AG04450 (cell line): ENCODE measurements at regions not wholly inside any gene's neighbourhood (a gene's known extent, or its start where the extent isn't known, plus 50 kb on each side); places are given as distances from the start of the nearest gene placed in this dataset.

Experiments
- CTCF ChIA-PET: fragments of 300-600, 350-600 bp; formaldehyde crosslinking; extraction: SDS; loops from one replicate; lab custom pipeline; 2022; ENCODE audit warnings: antibody characterized with exemption, inconsistent platforms; lab: Charles Lee
- POLR2A ChIA-PET: fragments of 350-600 bp; formaldehyde crosslinking; extraction: SDS; loops from one replicate; lab custom pipeline; 2021; ENCODE audit warnings: antibody characterized with exemption, inconsistent platforms; lab: Yijun Ruan, JAX
- DNase-seq: peaks from one replicate; pipeline ENCODE4 v3.0.0-alpha.2; 2011; ENCODE audit warnings: low read depth, low spot score
- H3K27ac ChIP-seq: one replicate; pipeline ENCODE4 v1.5.1; 2012; ENCODE audit warnings: low read depth, low read length, control low read depth
- H3K27me3 ChIP-seq: one replicate; pipeline ENCODE4 v1.6.0; 2012; ENCODE audit warnings: low read length; ENCODE audit not compliant: control insufficient read depth, insufficient read depth
- H3K4me3 ChIP-seq: 2 replicates; pipeline ENCODE4 v1.5.1; 2011; ENCODE audit warnings: mild to moderate bottlenecking, low read depth, low read length, control low read depth
- H3K9me3 ChIP-seq: 2 replicates; pipeline ENCODE4 v1.5.1; 2012; ENCODE audit warnings: low read length; ENCODE audit not compliant: control insufficient read depth, insufficient read depth
- TF ChIP-seq, protein P1 (sequence below): IDR thresholded peaks from 2 replicates; pipeline ENCODE4 v1.5.1; 2011; ENCODE audit warnings: low read depth, low read length, control low read depth, inconsistent platforms

DNA sequence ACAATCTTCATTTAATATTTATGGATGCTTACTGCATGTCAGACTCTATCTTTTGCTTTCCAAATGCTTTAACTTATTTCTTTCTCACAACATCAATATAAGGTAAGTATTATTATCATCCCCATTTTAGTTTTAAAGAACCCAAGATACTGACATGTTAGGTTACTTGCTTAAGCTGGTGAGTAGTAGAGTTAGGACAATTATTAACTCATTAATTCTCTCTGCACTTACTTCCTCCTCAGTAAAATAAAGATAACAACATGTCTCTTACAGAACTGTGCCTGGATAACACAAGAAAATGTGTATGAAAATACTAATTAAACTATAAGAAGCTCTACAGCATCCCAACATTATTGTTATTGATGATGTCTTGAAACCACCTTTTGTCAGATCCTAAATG is 359.1 kb upstream of the CHST9 start:
- CTCF ChIA-PET = no interaction called here
- H3K27ac ChIP-seq = no peak overlapping the region
- H3K4me3 ChIP-seq = no peak overlapping the region
- H3K9me3 ChIP-seq = peaks cover 2% of the 10 kb centered on the region; the same call in 1 of the 2 replicates
- TF ChIP-seq, protein P1, sequence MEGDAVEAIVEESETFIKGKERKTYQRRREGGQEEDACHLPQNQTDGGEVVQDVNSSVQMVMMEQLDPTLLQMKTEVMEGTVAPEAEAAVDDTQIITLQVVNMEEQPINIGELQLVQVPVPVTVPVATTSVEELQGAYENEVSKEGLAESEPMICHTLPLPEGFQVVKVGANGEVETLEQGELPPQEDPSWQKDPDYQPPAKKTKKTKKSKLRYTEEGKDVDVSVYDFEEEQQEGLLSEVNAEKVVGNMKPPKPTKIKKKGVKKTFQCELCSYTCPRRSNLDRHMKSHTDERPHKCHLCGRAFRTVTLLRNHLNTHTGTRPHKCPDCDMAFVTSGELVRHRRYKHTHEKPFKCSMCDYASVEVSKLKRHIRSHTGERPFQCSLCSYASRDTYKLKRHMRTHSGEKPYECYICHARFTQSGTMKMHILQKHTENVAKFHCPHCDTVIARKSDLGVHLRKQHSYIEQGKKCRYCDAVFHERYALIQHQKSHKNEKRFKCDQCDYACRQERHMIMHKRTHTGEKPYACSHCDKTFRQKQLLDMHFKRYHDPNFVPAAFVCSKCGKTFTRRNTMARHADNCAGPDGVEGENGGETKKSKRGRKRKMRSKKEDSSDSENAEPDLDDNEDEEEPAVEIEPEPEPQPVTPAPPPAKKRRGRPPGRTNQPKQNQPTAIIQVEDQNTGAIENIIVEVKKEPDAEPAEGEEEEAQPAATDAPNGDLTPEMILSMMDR = no peak
- no peak for DNase-seq
- POLR2A ChIA-PET = no interaction called here
- H3K27me3 ChIP-seq = no peaks in the 10 kb centered on the region

DNA sequence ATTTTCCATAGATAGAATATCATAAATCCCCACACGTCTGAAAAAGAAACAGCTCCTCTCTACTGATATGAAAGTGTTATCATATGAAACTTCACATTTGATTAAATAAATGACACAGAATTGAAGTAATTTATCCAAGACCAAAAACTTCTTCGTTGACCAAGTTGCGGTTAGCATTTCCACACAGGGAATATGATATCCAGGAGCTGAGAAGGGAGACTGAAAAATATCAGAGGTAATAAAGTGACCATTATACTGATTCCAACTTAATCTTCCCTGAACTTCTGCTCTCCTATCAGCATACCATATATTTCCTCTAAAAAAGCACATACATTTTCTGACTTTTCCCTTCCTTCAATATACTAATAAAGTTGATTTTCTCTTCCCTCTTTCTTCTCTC is 356.2 kb upstream of the CHST9 start:
- H3K9me3 ChIP-seq = peaks cover 2% of the 10 kb centered on the region; the same call in 1 of the 2 replicates
- TF ChIP-seq, protein P1 = no peak
- POLR2A ChIA-PET = no interaction called here
- no peaks in the 10 kb centered on the region for H3K27me3 ChIP-seq
- no peak for DNase-seq
- CTCF ChIA-PET = no interaction called here
- no peak overlapping the region for H3K27ac ChIP-seq
- no peak overlapping the region for H3K4me3 ChIP-seq

DNA sequence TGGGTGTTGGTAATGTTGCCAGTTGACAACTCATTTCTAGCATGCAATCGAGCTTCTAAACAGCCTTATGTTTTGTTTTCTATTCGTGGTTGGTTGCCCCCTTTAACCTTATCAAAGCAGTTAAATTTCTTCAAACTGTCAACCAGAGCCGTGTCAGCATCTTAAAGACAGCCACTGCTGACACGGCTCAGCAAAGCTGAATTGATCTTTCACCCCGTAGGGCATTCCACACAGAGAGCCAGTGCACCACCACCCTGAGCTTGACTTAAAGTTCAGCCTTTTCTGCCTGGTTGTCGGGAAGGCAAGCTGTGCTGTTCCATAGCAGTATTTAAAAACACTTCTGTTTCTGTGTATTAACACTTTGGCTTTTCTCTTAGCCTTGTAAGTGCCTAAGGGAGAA is 355.0 kb upstream of the CHST9 start:
- Histone ChIP-seq H3K27me3 (no peaks in the 10 kb centered on the region), H3K27ac (no peak overlapping the region), H3K4me3 (no peak overlapping the region), H3K9me3 (peaks cover 2% of the 10 kb centered on the region; the same call in 1 of the 2 replicates)
- CTCF ChIA-PET = no interaction called here
- POLR2A ChIA-PET = no interaction called here
- TF ChIP-seq, protein P1 = no peak
- no peak for DNase-seq

DNA sequence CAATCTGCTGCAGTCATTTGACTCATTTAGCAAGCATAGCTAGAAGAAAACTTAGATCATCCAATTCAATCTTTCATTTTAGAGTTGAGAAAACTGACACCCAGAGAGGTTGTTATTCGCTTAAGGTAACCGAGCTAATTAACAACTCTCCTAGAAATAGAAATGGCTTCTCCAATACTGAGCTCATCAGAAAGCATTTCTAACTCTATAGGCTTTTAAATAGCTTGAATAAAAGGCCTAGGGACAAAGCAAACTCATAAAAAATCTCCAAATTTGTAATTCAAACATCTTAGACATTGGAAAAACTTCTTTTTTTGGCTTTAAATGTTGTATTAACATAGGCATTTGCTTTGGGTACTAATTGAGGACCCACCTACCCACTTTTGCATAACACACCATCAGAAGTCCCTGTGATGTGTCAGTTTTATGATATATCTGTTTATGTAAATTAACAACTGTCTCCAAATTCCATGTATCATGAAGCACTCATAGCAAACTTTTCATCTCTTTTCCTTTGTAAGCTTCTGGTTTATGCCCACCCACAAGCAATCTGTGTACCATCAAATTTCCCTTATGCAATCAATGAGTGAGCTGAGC is 343.9 kb upstream of the CHST9 start:
- H3K4me3 ChIP-seq = no peak overlapping the region
- no peak overlapping the region for H3K27ac ChIP-seq
- no peaks in the 10 kb centered on the region for H3K27me3 ChIP-seq
- CTCF ChIA-PET = no interaction called here
- no peak for DNase-seq
- peaks cover 8% of the 10 kb centered on the region for H3K9me3 ChIP-seq
- POLR2A ChIA-PET = no interaction called here
- TF ChIP-seq, protein P1 = no peak

DNA sequence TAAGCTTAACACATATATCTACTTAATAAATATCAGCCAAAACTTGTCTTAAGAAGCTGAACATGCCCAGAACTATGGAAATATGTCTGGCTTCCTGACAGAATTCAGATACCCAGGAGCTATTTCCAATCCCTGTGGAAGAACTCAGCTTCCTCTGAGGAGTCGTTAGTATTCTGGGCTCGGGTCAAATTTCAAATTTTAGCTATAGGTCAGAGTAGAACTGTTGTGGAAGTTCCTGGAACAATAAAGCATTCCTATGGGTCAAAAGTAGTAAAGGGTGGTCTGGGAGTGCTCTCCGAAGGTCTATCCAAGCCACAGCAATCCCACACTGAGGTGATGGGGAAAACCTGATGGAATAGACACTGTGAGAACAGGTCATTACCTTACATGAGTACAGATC is 342.7 kb upstream of the CHST9 start:
- no peak overlapping the region for H3K4me3 ChIP-seq
- H3K27ac ChIP-seq = no peak overlapping the region
- DNase-seq = no peak
- TF ChIP-seq, protein P1 = no peak
- ChIA-PET CTCF (no interaction called here), POLR2A (no interaction called here)
- peaks cover 2% of the 10 kb centered on the region; the same call in 1 of the 2 replicates for H3K9me3 ChIP-seq
- H3K27me3 ChIP-seq = no peaks in the 10 kb centered on the region
